SK-N-SH treated with all-trans-retinoic acid at 6 μM for 48 hours (cell line): ENCODE measurements at regions not wholly inside any gene's neighbourhood (a gene's known extent, or its start where the extent isn't known, plus 50 kb on each side); places are given as distances from the start of the nearest gene placed in this dataset.

Source experiments
- ATAC-seq: fragments of 200-7000 bp; cut with Tn5 transposase; 3 replicates; pipeline ENCODE4 v1.9.1; 2020; ENCODE audit warnings: mild to moderate bottlenecking, moderate library complexity
- ARNTL ChIP-seq: fragments of 450-650 bp; formaldehyde crosslinking; IDR thresholded peaks from 2 replicates; pipeline ENCODE4 v1.5.0; 2020; ENCODE audit warnings: low read depth, mild to moderate bottlenecking, moderate library complexity, borderline replicate concordance
- BACH2 ChIP-seq: fragments of 250-450 bp; sonication (Bioruptor Pico); IDR thresholded peaks from 2 replicates; pipeline ENCODE4 v1.9.0; 2021; ENCODE audit warnings: mild to moderate bottlenecking, borderline replicate concordance
- CSDC2 ChIP-seq: fragments of 250-450 bp; sonication (Bioruptor Pico); IDR thresholded peaks from 2 replicates; pipeline ENCODE4 v1.5.0; 2020; ENCODE audit warnings: mild to moderate bottlenecking, moderate library complexity
- GLIS3 ChIP-seq: fragments of 250-450 bp; sonication (Bioruptor Pico); IDR thresholded peaks from 2 replicates; pipeline ENCODE4 v1.5.0; 2020; ENCODE audit warnings: mild to moderate bottlenecking, moderate library complexity
- ISL1 ChIP-seq: fragments of 250-450 bp; sonication (Bioruptor Pico); IDR thresholded peaks from 2 replicates; pipeline ENCODE4 v2.1.2; 2022; ENCODE audit warnings: mild to moderate bottlenecking, moderate library complexity
- OSR1 ChIP-seq: fragments of 250-450 bp; sonication (Bioruptor Pico); IDR thresholded peaks from 2 replicates; pipeline ENCODE4 v1.8.0; 2022; ENCODE audit warnings: moderate library complexity, mild to moderate bottlenecking, inconsistent platforms
- PPARA ChIP-seq: fragments of 250-450 bp; sonication (Bioruptor Pico); IDR thresholded peaks from 2 replicates; pipeline ENCODE4 v1.5.0; 2020; ENCODE audit warnings: mild to moderate bottlenecking, borderline replicate concordance
- RARB ChIP-seq: fragments of 250-450 bp; sonication (Bioruptor Pico); IDR thresholded peaks from 2 replicates; pipeline ENCODE4 v1.8.0; 2021; ENCODE audit warnings: mild to moderate bottlenecking, moderate library complexity
- SNAI2 ChIP-seq: fragments of 250-450 bp; sonication (Bioruptor Pico); IDR thresholded peaks from 2 replicates; pipeline ENCODE4 v1.5.0; 2020; ENCODE audit warnings: mild to moderate bottlenecking, moderate library complexity
- TCF4 ChIP-seq: fragments of 250-450 bp; sonication (Bioruptor Pico); IDR thresholded peaks from 2 replicates; pipeline ENCODE4 v1.8.0; 2021; ENCODE audit warnings: mild to moderate bottlenecking, moderate library complexity, borderline replicate concordance
- TOX ChIP-seq: fragments of 250-450 bp; sonication (Bioruptor Pico); IDR thresholded peaks from 2 replicates; pipeline ENCODE4 v1.8.0; 2021; ENCODE audit warnings: mild to moderate bottlenecking, moderate library complexity, borderline replicate concordance
- ZC3H10 ChIP-seq: fragments of 250-450 bp; sonication (Bioruptor Pico); IDR thresholded peaks from 2 replicates; pipeline ENCODE4 v1.5.1; 2021; ENCODE audit warnings: mild to moderate bottlenecking, moderate library complexity
- ZFP3 ChIP-seq: fragments of 250-450 bp; sonication (Bioruptor Pico); IDR thresholded peaks from 2 replicates; pipeline ENCODE4 v1.5.0; 2020; ENCODE audit warnings: mild to moderate bottlenecking, moderate library complexity
- ZFP30 ChIP-seq: fragments of 450-650 bp; formaldehyde crosslinking; IDR thresholded peaks from 2 replicates; pipeline ENCODE4 v1.5.0; 2022; ENCODE audit warnings: mild to moderate bottlenecking, moderate library complexity
- ZNF565 ChIP-seq: fragments of 450-650 bp; formaldehyde crosslinking; conservative IDR thresholded peaks from 2 replicates; pipeline ENCODE4 v1.5.0; 2020; ENCODE audit warnings: low read depth, mild to moderate bottlenecking, moderate library complexity
- ZNF70 ChIP-seq: fragments of 450-650 bp; formaldehyde crosslinking; IDR thresholded peaks from 2 replicates; pipeline ENCODE4 v1.5.0; 2020; ENCODE audit warnings: mild to moderate bottlenecking, moderate library complexity
- ZNF8 ChIP-seq: fragments of 450-650 bp; formaldehyde crosslinking; IDR thresholded peaks from 2 replicates; pipeline ENCODE4 v1.5.0; 2020; ENCODE audit warnings: mild to moderate bottlenecking, moderate library complexity
- TF ChIP-seq, protein P1 (sequence below): fragments of 250-450 bp; sonication (Bioruptor Pico); IDR thresholded peaks from 2 replicates; pipeline ENCODE4 v1.5.1; 2020; ENCODE audit warnings: low read depth, mild to moderate bottlenecking, moderate library complexity
- TF ChIP-seq, protein P2 (sequence below): fragments of 250-450 bp; sonication (Bioruptor Pico); IDR thresholded peaks from 2 replicates; pipeline ENCODE4 v1.5.0; 2020; ENCODE audit warnings: mild to moderate bottlenecking, moderate library complexity
- TF ChIP-seq, protein P3 (sequence below): fragments of 250-450 bp; sonication (Bioruptor Pico); IDR thresholded peaks from 2 replicates; pipeline ENCODE4 v1.5.1; 2021; ENCODE audit warnings: mild to moderate bottlenecking, moderate library complexity
- TF ChIP-seq, protein P4 (sequence below): fragments of 250-450 bp; sonication (Bioruptor Pico); IDR thresholded peaks from 2 replicates; pipeline ENCODE4 v1.8.0; 2021; ENCODE audit warnings: low read depth, mild to moderate bottlenecking, moderate library complexity, borderline replicate concordance

DNA sequence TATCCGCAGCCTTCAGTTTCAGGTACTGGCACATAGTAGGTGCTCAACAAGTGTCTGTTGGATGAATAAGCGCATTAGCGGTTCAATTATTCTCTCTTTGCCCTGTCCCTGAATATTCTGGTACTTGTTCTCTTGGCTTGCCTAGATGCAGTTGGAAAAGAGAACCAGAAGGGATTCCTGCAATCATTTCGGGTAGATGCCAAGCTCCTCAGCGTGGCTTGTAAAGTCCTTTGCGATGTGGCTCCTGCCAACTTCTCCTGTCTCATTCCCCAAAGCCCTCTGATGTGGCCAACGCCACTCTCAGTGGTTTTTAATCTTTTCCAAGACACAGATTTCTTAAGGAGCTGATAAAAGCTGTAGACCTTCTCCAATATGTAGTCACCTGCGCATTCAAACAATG, 230.3 kb downstream of the SUDS3 start:
- ATAC-seq = no peak
- TF ChIP-seq GLIS3 = no peak
- TF ChIP-seq TOX (CRISPR knock-in tag) = no peak
- no peak for TF ChIP-seq ZNF8
- no peak for TF ChIP-seq CSDC2 (CRISPR knock-in tag)
- TF ChIP-seq, protein P1, sequence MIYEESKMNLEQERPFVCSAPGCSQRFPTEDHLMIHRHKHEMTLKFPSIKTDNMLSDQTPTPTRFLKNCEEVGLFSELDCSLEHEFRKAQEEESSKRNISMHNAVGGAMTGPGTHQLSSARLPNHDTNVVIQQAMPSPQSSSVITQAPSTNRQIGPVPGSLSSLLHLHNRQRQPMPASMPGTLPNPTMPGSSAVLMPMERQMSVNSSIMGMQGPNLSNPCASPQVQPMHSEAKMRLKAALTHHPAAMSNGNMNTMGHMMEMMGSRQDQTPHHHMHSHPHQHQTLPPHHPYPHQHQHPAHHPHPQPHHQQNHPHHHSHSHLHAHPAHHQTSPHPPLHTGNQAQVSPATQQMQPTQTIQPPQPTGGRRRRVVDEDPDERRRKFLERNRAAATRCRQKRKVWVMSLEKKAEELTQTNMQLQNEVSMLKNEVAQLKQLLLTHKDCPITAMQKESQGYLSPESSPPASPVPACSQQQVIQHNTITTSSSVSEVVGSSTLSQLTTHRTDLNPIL = no peak
- no peak for TF ChIP-seq ZNF565
- TF ChIP-seq, protein P2, sequence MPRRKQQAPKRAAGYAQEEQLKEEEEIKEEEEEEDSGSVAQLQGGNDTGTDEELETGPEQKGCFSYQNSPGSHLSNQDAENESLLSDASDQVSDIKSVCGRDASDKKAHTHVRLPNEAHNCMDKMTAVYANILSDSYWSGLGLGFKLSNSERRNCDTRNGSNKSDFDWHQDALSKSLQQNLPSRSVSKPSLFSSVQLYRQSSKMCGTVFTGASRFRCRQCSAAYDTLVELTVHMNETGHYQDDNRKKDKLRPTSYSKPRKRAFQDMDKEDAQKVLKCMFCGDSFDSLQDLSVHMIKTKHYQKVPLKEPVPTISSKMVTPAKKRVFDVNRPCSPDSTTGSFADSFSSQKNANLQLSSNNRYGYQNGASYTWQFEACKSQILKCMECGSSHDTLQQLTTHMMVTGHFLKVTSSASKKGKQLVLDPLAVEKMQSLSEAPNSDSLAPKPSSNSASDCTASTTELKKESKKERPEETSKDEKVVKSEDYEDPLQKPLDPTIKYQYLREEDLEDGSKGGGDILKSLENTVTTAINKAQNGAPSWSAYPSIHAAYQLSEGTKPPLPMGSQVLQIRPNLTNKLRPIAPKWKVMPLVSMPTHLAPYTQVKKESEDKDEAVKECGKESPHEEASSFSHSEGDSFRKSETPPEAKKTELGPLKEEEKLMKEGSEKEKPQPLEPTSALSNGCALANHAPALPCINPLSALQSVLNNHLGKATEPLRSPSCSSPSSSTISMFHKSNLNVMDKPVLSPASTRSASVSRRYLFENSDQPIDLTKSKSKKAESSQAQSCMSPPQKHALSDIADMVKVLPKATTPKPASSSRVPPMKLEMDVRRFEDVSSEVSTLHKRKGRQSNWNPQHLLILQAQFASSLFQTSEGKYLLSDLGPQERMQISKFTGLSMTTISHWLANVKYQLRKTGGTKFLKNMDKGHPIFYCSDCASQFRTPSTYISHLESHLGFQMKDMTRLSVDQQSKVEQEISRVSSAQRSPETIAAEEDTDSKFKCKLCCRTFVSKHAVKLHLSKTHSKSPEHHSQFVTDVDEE = no peak
- no peak for TF ChIP-seq SNAI2
- no peak for TF ChIP-seq OSR1
- TF ChIP-seq TCF4 (CRISPR knock-in tag) = no peak
- TF ChIP-seq, protein P3, sequence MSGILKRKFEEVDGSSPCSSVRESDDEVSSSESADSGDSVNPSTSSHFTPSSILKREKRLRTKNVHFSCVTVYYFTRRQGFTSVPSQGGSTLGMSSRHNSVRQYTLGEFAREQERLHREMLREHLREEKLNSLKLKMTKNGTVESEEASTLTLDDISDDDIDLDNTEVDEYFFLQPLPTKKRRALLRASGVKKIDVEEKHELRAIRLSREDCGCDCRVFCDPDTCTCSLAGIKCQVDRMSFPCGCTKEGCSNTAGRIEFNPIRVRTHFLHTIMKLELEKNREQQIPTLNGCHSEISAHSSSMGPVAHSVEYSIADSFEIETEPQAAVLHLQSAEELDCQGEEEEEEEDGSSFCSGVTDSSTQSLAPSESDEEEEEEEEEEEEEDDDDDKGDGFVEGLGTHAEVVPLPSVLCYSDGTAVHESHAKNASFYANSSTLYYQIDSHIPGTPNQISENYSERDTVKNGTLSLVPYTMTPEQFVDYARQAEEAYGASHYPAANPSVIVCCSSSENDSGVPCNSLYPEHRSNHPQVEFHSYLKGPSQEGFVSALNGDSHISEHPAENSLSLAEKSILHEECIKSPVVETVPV = no peak
- TF ChIP-seq RARB = no peak
- TF ChIP-seq ZC3H10 = no peak
- no peak for TF ChIP-seq BACH2 (CRISPR knock-in tag)
- TF ChIP-seq ZNF70 (CRISPR knock-in tag) = no peak

DNA sequence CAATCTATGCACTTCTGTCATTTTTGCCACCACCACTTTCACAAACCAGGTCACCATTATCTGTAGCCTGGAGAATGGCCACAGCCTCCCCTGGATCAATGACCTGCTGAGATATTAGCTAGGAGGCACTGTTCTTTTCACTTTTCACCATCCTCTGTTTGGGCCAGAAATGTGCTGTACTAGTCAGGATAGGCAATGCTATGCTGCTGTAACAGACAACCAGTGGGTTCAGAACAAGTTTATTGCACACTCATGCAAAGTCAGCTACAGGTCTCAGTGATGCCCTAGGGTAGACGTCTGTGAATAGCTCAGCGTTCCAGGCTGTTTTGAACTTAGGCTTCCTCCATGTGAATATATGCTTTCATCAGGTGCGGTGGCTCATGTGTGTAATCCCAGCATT, 231.5 kb downstream of the SUDS3 start:
- TF ChIP-seq, protein P2 = no peak
- TF ChIP-seq ZNF70 (CRISPR knock-in tag) (no peak), ZFP30 (CRISPR knock-in tag) (no peak), ZFP3 (CRISPR knock-in tag) (no peak), ARNTL (CRISPR knock-in tag) (no peak), TCF4 (CRISPR knock-in tag) (no peak), ZNF8 (no peak), SNAI2 (no peak), RARB (no peak), ISL1 (no peak), ZC3H10 (no peak), OSR1 (no peak), PPARA (CRISPR knock-in tag) (no peak), GLIS3 (no peak), BACH2 (CRISPR knock-in tag) (no peak)
- TF ChIP-seq, protein P3 = no peak
- TF ChIP-seq, protein P1 = no peak
- TF ChIP-seq, protein P4, sequence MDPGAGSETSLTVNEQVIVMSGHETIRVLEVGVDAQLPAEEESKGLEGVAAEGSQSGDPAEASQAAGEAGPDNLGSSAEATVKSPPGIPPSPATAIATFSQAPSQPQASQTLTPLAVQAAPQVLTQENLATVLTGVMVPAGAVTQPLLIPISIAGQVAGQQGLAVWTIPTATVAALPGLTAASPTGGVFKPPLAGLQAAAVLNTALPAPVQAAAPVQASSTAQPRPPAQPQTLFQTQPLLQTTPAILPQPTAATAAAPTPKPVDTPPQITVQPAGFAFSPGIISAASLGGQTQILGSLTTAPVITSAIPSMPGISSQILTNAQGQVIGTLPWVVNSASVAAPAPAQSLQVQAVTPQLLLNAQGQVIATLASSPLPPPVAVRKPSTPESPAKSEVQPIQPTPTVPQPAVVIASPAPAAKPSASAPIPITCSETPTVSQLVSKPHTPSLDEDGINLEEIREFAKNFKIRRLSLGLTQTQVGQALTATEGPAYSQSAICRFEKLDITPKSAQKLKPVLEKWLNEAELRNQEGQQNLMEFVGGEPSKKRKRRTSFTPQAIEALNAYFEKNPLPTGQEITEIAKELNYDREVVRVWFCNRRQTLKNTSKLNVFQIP (CRISPR knock-in tag) = no peak
- ATAC-seq = no peak
